Endothelial cell of umbilical vein (primary cell): ENCODE measurements at regions not wholly inside any gene's neighbourhood (a gene's known extent, or its start where the extent isn't known, plus 50 kb on each side); places are given as distances from the start of the nearest gene placed in this dataset.

Experiments used
- EZH2 ChIP-seq: IDR thresholded peaks from 2 replicates; pipeline ENCODE4 v1.6.1; 2012; ENCODE audit warnings: borderline replicate concordance, low read depth, mild to moderate bottlenecking, moderate library complexity, low read length, inconsistent platforms; ENCODE audit not compliant: severe bottlenecking
- FOS ChIP-seq: IDR thresholded peaks from 2 replicates; pipeline ENCODE4 v1.6.1; 2011; ENCODE audit warnings: mild to moderate bottlenecking, low read length, moderate library complexity, borderline replicate concordance; ENCODE audit not compliant: insufficient read depth
- MYC ChIP-seq: IDR thresholded peaks from one replicate; pipeline ENCODE4 v1.6.1; 2011; ENCODE audit warnings: mild to moderate bottlenecking, low read depth, low read length
- POLR2A ChIP-seq: IDR thresholded peaks from 2 replicates; pipeline ENCODE4 v1.6.1; 2012; ENCODE audit warnings: low read depth, mild to moderate bottlenecking, control low read depth, low read length
- POLR2AphosphoS5 ChIP-seq: IDR thresholded peaks from 2 replicates; pipeline ENCODE4 v1.6.1; 2012; ENCODE audit warnings: low read depth, mild to moderate bottlenecking, control low read depth, low read length, moderate library complexity; ENCODE audit not compliant: insufficient read depth
- TF ChIP-seq, protein P1 (sequence below), 2 donors: IDR thresholded peaks; 1 replicate in 1 of 2; 2 replicates in 1 of 2; pipeline ENCODE4 v1.5.1; 2011; ENCODE audit warnings: low read length in 2 of 2, mild to moderate bottlenecking in 2 of 2, moderate library complexity in 2 of 2, control low read depth in 1 of 2, inconsistent platforms in 1 of 2, low read depth in 1 of 2; ENCODE audit not compliant: insufficient read depth in 1 of 2; ENCODE audit errors: extremely low read depth in 1 of 2

GRCh38 chr20:53804920-53805894, 211.6 kb upstream of the ZNF217 start:
- TF ChIP-seq, protein P1, sequence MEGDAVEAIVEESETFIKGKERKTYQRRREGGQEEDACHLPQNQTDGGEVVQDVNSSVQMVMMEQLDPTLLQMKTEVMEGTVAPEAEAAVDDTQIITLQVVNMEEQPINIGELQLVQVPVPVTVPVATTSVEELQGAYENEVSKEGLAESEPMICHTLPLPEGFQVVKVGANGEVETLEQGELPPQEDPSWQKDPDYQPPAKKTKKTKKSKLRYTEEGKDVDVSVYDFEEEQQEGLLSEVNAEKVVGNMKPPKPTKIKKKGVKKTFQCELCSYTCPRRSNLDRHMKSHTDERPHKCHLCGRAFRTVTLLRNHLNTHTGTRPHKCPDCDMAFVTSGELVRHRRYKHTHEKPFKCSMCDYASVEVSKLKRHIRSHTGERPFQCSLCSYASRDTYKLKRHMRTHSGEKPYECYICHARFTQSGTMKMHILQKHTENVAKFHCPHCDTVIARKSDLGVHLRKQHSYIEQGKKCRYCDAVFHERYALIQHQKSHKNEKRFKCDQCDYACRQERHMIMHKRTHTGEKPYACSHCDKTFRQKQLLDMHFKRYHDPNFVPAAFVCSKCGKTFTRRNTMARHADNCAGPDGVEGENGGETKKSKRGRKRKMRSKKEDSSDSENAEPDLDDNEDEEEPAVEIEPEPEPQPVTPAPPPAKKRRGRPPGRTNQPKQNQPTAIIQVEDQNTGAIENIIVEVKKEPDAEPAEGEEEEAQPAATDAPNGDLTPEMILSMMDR (IDR thresholded peaks at IDR 0.05; ENCODE audit: extremely low read depth in 1 of 2, insufficient read depth in 1 of 2, low read depth in 1 of 2, low read length in 2 of 2) = no peak
- TF ChIP-seq POLR2A (no peak), EZH2 (no peak), FOS (no peak), MYC (no peak), POLR2AphosphoS5 (no peak)
